ENCODE measurements at regions not wholly inside any gene's neighbourhood (a gene's known extent, or its start where the extent isn't known, plus 50 kb on each side); places are given as distances from the start of the nearest gene placed in this dataset.

- TF ChIP-seq POLR2A (IDR thresholded peaks at IDR 0.05; ENCODE audit: low read depth, low read length) (no peak), POLR2AphosphoS5 (IDR thresholded peaks at IDR 0.05; ENCODE audit: low read depth, low read length) (no peak)
These were observed 713.6 kb downstream of the PLCL1 start for GRCh38 chr2:198517976-198518375.

Measured in GM12891 (cell line).